HG02798 (cell line): ENCODE measurements at regions not wholly inside any gene's neighbourhood (a gene's known extent, or its start where the extent isn't known, plus 50 kb on each side); places are given as distances from the start of the nearest gene placed in this dataset.

Source experiments
- ATAC-seq: cut with Tn5 transposase; IDR thresholded peaks from one replicate; pipeline ENCODE4 v1.9.1; 2021; ENCODE audit warnings: mild to moderate bottlenecking; ENCODE audit not compliant: unreplicated experiment, poor library complexity

- no peak for ATAC-seq
These were observed 400.7 kb downstream of the HRH4 start for GRCh38 chr18:24860978-24861680.

- ATAC-seq, result no peak
These were observed 401.9 kb downstream of the HRH4 start for GRCh38 chr18:24862201-24862816.

- ATAC-seq, result no peak
These were observed 407.9 kb downstream of the HRH4 start for GRCh38 chr18:24868311-24868710.

- no peak for ATAC-seq
These were observed 408.4 kb downstream of the HRH4 start for GRCh38 chr18:24868760-24869237.

- ATAC-seq, result no peak
These were observed 408.8 kb downstream of the HRH4 start for GRCh38 chr18:24869285-24869684.

- ATAC-seq, result no peak
These were observed 414.8 kb downstream of the HRH4 start for GRCh38 chr18:24875286-24875685.

GRCh38 chr18:24875777-24876176, 415.3 kb downstream of the HRH4 start:
- ATAC-seq, result no peak

GRCh38 chr18:24876266-24876665, 415.8 kb downstream of the HRH4 start:
- no peak for ATAC-seq

GRCh38 chr18:24877066-24877465, 416.6 kb downstream of the HRH4 start:
- no peak for ATAC-seq

GRCh38 chr18:24877546-24877945, 417.1 kb downstream of the HRH4 start:
- ATAC-seq, result no peak

- ATAC-seq, result no peak
These were observed 417.9 kb downstream of the HRH4 start for GRCh38 chr18:24878289-24878688.

GRCh38 chr18:24885276-24885675, 424.8 kb downstream of the HRH4 start:
- ATAC-seq, result no peak

- ATAC-seq, result no peak
These were observed 434.4 kb downstream of the HRH4 start for GRCh38 chr18:24894880-24895279.

GRCh38 chr18:24897461-24897860, 437.0 kb downstream of the HRH4 start:
- no peak for ATAC-seq

GRCh38 chr18:24910221-24910620, 441.7 kb downstream of the ZNF521 start:
- no peak for ATAC-seq

GRCh38 chr18:24913507-24914170, 438.3 kb downstream of the ZNF521 start:
- ATAC-seq, result no peak

- ATAC-seq, result no peak
These were observed 437.8 kb downstream of the ZNF521 start for GRCh38 chr18:24914171-24914525.

- ATAC-seq, result no peak
These were observed 437.3 kb downstream of the ZNF521 start for GRCh38 chr18:24914685-24915084.

- no peak for ATAC-seq
These were observed 436.4 kb downstream of the ZNF521 start for GRCh38 chr18:24915547-24915946.

GRCh38 chr18:24917767-24918166, 434.2 kb downstream of the ZNF521 start:
- no peak for ATAC-seq

- no peak for ATAC-seq
These were observed 433.7 kb downstream of the ZNF521 start for GRCh38 chr18:24918257-24918656.
